OCI-LY3 (cell line): ENCODE measurements at regions not wholly inside any gene's neighbourhood (a gene's known extent, or its start where the extent isn't known, plus 50 kb on each side); places are given as distances from the start of the nearest gene placed in this dataset.

Experiments
- H2AFZ ChIP-seq: fragments of 200-600, 300-600 bp; shearing (Covaris generic); 2 replicates; pipeline ENCODE4 v1.6.0; 2014; ENCODE audit warnings: antibody characterized with exemption, low read depth, low read length
- H3K27ac ChIP-seq: fragments of 200-600, 300-600 bp; sonication (generic); 2 replicates; pipeline ENCODE4 v1.5.1; 2014; ENCODE audit warnings: mild to moderate bottlenecking, low read length, moderate library complexity, mixed read lengths
- H3K27me3 ChIP-seq: fragments of 200-600, 300-600 bp; sonication (generic); 2 replicates; pipeline ENCODE4 v1.6.1; 2014; ENCODE audit warnings: low read depth, low read length, mixed read lengths
- H3K36me3 ChIP-seq: fragments of 200-600, 300-600 bp; sonication (generic); replicated peaks from 2 replicates; pipeline ENCODE3; 2014; ENCODE audit warnings: low read depth, low read length, mixed read lengths
- H3K4me1 ChIP-seq: fragments of 300-600, 200-600 bp; sonication (generic); 2 replicates; pipeline ENCODE4 v1.6.1; 2014; ENCODE audit warnings: low read length, mixed read lengths
- H3K4me2 ChIP-seq: fragments of 200-600, 300-600 bp; sonication (generic); 2 replicates; pipeline ENCODE4 v1.6.1; 2014; ENCODE audit warnings: low read length, mixed read lengths
- H3K4me3 ChIP-seq: fragments of 300-600, 200-600 bp; sonication (generic); 2 replicates; pipeline ENCODE4 v1.5.1; 2014; ENCODE audit warnings: antibody characterized with exemption, mild to moderate bottlenecking, low read length, moderate library complexity
- H3K79me2 ChIP-seq: fragments of 300-600, 200-600 bp; shearing (Covaris generic); 2 replicates; pipeline ENCODE4 v1.6.1; 2014; ENCODE audit warnings: mild to moderate bottlenecking, low read length, mixed read lengths
- H3K9ac ChIP-seq: fragments of 300-600, 200-600 bp; shearing (Covaris generic); 2 replicates; pipeline ENCODE4 v1.6.0; 2014; ENCODE audit warnings: mild to moderate bottlenecking, low read length, moderate library complexity
- H3K9me3 ChIP-seq: fragments of 200-600, 300-600 bp; shearing (Covaris generic); 2 replicates; pipeline ENCODE4 v1.6.1; 2014; ENCODE audit warnings: low read length, mixed read lengths; ENCODE audit not compliant: insufficient read depth
- H4K20me1 ChIP-seq: fragments of 200-600, 300-600 bp; sonication (generic); 2 replicates; pipeline ENCODE4 v1.6.1; 2016; ENCODE audit warnings: low read length, mixed read lengths; ENCODE audit not compliant: insufficient read depth
- CTCF ChIP-seq: fragments of 200-600, 300-600 bp; sonication (generic); IDR thresholded peaks from 2 replicates; pipeline ENCODE4 v1.5.1; 2014; ENCODE audit warnings: antibody characterized with exemption, low read length, low read depth
- EZH2phosphoT487 ChIP-seq: fragments of 200-600 bp; shearing (Covaris generic); IDR thresholded peaks from 2 replicates; pipeline ENCODE4 v1.6.1; 2018; ENCODE audit warnings: antibody characterized with exemption, mixed run types, low read depth

- no peak overlapping the region for H2AFZ ChIP-seq
- no peak overlapping the region for H3K4me2 ChIP-seq
- H3K9me3 ChIP-seq, result no peaks in the 10 kb centered on the region
These were observed 69.7 kb upstream of the NCK2 start for GRCh38 chr2:105674859-105675541.

GRCh38 chr2:105674401-105674800 lies 70.3 kb upstream of the NCK2 start:
- H3K27me3 ChIP-seq, result peaks cover 6% of the 10 kb centered on the region; the same call in 1 of the 2 replicates
- H3K36me3 ChIP-seq, result no peaks in the 10 kb centered on the region
- no peak overlapping the region for H2AFZ ChIP-seq
- no peak overlapping the region for H3K9ac ChIP-seq
- no peak for TF ChIP-seq CTCF
- no peak for TF ChIP-seq EZH2phosphoT487
- no peaks in the 10 kb centered on the region for H4K20me1 ChIP-seq
- H3K4me1 ChIP-seq, result no peaks in the 10 kb centered on the region
- no peaks in the 10 kb centered on the region for H3K79me2 ChIP-seq
- no peaks in the 10 kb centered on the region for H3K9me3 ChIP-seq
- H3K27ac ChIP-seq, result no peak overlapping the region
- H3K4me3 ChIP-seq, result no peak overlapping the region
- H3K4me2 ChIP-seq, result no peak overlapping the region

More at GRCh38 chr2:105674859-105675541, 69.7 kb upstream of the NCK2 start:
- H3K27me3 ChIP-seq, result peaks cover 10% of the 10 kb centered on the region; the same call in 1 of the 2 replicates
- no peak overlapping the region for H3K9ac ChIP-seq
- no peaks in the 10 kb centered on the region for H4K20me1 ChIP-seq
- H3K4me3 ChIP-seq, result no peak overlapping the region
- no peaks in the 10 kb centered on the region for H3K79me2 ChIP-seq
- H3K4me1 ChIP-seq, result no peaks in the 10 kb centered on the region
- H3K36me3 ChIP-seq, result no peaks in the 10 kb centered on the region
- no peak overlapping the region for H3K27ac ChIP-seq
- TF ChIP-seq CTCF, result no peak
- no peak for TF ChIP-seq EZH2phosphoT487

GRCh38 chr2:105671156-105671555 lies 73.6 kb upstream of the NCK2 start:
- Histone ChIP-seq H3K4me3 (no peak overlapping the region), H4K20me1 (no peaks in the 10 kb centered on the region), H3K4me1 (no peaks in the 10 kb centered on the region), H3K27me3 (no peaks in the 10 kb centered on the region), H3K79me2 (no peaks in the 10 kb centered on the region), H3K4me2 (no peak overlapping the region), H3K9me3 (peaks cover under 1% of the 10 kb centered on the region; the same call in 1 of the 2 replicates), H3K27ac (no peak overlapping the region), H2AFZ (no peak overlapping the region), H3K9ac (no peak overlapping the region), H3K36me3 (no peaks in the 10 kb centered on the region)
- no peak for TF ChIP-seq EZH2phosphoT487
- no peak for TF ChIP-seq CTCF

GRCh38 chr2:105669384-105669891 lies 75.3 kb upstream of the NCK2 start:
- no peaks in the 10 kb centered on the region for H3K27me3 ChIP-seq
- H3K4me2 ChIP-seq, result no peak overlapping the region
- no peaks in the 10 kb centered on the region for H3K79me2 ChIP-seq
- no peak overlapping the region for H3K9ac ChIP-seq
- H3K27ac ChIP-seq, result no peak overlapping the region
- H4K20me1 ChIP-seq, result no peaks in the 10 kb centered on the region
- H3K4me3 ChIP-seq, result no peak overlapping the region
- TF ChIP-seq EZH2phosphoT487 (no peak), CTCF (no peak)
- H2AFZ ChIP-seq, result no peak overlapping the region
- H3K4me1 ChIP-seq, result no peaks in the 10 kb centered on the region
- H3K9me3 ChIP-seq, result peaks cover 14% of the 10 kb centered on the region; the same call in 1 of the 2 replicates
- H3K36me3 ChIP-seq, result no peaks in the 10 kb centered on the region
